MV-4-11 (cell line): ENCODE measurements at regions not wholly inside any gene's neighbourhood (a gene's known extent, or its start where the extent isn't known, plus 50 kb on each side); places are given as distances from the start of the nearest gene placed in this dataset.

Experiments
- DNase-seq: peaks from one replicate; lab custom pipeline; 2025; lab: John Stamatoyannopoulos, UW

DNA sequence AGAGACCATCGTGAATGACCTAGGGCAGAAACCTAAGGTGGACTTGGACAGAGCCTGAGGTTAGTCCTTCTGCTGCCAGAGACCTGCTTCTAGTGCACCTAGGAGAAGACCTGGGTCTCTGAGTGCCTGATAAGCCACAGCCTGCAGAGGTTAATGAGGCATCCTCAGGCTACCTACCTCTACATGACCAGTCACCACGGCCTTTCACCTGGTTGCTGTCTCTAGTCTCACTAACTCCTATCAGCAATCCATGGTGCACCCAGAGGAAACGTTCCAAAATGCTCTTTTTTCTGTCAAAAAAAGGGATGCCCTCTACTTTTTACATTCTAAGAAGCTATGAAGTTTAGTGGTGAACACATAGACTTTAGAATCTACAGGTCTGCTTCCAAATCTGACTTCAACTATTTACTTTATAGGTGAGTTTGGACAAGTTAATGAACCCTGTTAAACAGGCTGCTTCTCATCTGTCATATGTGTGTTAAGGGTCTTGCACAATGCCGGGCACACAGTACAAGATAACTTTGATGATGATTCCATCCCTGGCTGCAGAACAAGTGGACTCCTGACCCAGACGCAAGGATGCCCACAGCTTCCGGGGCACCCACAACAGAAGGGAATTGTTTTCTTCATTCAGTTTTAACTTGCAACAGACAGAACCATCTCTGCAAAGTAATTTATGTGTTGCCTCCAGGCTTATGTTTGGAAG, 469.9 kb upstream of the CDH5 start:
- DNase-seq = no peak

DNA sequence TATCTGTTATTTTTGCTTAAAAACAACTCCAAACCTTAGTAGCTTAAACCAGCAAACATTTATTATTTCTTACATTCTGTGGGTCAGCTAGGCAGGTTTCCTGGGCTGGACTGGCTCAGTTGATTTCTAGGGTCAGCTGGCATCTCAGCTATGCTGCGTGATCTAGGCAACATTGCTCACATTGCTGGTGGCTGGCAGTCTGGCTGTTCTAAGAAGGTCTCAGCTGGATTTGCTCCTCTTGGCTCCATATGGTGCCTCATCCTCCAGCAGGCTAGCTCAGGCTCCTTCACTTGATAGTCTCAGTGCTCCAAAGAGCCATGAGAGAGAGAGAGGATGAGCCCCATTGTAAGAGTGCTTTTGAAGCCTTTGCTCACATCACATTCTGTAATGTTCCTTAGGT, 470.6 kb upstream of the CDH5 start:
- no peak for DNase-seq

DNA sequence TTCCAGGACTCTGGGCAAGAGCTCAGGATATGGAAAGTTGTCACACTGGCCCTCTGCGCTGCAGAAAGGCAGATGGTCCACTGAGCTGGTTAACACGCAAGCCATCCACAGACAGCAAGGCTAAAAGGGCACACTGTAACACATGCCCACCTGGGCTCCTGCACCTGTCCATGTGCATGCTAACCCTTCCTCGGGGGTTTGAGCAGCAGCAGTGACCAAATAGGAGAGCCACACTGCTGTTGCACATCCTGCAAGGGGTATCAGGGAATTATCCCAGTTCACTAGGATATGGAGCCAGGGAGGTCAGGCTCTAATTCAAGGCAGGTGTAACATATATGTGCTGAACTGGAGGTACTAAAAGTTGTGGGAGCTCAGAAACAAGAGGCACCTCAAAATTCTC, 471.0 kb upstream of the CDH5 start:
- DNase-seq = no peak

DNA sequence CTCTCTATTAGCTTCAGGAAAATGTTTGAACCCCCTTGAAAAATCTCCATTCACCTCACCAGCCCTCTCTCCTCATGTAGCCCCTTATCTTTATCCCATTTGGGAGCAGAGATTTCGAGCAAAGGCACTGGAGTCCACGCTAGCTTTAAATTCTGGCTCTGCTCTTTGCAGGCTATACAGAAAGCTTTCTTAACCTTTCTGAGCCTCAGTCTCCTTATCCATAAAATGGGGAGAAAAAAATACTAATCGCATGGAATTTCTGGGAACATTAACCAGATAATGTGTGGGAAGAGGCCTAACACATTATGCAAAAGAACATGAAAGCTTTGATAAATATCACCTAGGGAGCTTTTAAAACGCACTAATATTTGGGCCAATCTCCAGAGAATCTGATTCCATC, 476.3 kb upstream of the CDH5 start:
- DNase-seq = no peak

DNA sequence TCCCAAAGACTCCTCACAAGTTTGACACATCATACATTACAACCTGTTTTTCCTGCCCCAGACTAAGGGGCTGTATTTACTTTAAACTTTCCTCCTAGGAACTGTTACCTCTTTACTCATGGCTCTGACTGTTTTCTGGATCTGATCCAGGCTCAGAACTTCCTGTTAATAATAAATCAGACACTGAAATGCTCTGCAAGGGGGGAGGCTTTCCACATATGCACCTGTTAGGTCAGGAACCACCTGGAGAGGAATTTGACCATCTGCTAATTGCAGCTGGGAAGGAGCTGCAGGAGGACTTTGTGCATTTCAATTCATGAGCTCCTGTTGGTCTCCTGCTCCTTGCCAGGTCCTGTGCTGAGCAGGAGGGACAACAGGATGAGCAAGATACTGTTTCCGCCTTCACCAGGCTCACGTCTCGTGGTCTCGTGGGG, 476.9 kb upstream of the CDH5 start:
- no peak for DNase-seq

DNA sequence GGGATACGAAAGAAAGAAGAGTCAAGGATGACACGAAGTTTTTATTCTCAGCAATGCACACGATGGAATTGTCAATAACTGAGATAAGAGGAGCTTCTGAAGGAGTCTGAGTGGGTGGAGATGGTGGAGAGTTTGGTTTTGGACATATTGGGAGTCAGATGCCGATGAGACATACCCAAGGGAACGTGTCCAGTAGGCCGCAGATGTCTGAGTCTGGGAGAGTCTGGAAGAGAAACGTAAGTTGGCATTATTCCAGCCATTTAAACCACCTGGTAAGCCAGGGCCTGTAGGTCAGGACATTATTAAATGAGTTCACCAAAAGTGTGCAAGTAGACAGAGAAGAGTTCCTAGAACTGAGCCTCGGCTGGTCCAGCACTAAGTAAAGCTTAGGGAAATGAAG, 478.3 kb upstream of the CDH5 start:
- no peak for DNase-seq

DNA sequence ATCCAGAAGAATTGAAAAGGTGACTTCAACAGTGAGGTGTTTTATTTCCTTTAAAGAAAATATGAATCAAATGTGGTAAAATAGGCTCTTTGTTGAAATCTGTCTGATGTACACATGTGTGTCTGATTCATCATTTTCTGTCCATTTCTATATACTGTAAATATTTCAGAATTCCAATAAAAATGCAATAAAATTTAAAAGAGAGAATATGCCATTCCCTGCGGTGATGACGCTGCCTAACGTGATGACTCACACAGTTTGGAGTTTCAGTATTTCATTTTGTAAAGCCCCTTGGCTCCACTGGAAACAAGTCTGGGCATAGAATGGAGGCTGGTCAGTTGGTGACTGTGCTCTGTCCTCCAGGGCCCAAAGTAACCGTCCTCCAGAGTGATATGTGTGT, 482.5 kb upstream of the CDH5 start:
- no peak for DNase-seq

DNA sequence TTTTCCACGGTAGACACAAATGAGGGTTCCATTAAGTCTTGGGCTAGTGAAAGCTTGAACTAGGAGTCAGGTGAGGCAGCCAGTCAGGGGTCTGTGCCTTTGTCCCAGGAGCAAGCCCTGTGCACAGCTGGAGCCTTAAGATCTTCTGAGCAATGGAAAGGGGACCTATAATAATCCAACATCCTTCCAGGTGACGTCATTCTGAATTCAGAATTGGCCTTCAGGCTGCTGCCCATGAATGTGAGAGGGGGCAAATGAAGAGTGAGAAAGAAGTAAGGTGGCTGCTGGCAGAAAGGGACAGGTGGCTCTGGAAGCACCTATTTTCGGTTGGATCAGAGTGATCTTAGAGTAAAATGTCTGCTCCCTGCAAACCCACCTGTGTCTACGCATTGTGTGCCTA, 488.1 kb upstream of the CDH5 start:
- DNase-seq = no peak

DNA sequence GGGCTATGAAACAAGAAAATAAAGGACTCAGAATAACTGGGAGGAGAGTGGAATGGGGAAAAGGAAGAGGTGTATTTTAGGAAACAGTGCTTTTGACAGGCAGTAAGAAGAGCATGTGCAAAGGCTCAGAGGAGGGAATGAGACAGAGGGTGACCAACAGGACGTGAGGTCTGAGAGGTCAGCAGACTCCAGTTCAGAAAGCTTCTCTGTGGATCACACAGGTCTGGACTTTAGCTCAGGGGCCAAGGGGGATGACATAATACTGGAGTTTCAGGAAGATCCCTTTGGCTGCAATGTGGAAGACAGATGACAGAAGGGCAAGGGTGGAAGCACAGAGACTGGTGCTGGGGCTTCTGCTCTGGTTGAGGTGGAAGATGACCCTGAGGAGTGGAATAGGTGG, 489.9 kb upstream of the CDH5 start:
- DNase-seq = no peak

DNA sequence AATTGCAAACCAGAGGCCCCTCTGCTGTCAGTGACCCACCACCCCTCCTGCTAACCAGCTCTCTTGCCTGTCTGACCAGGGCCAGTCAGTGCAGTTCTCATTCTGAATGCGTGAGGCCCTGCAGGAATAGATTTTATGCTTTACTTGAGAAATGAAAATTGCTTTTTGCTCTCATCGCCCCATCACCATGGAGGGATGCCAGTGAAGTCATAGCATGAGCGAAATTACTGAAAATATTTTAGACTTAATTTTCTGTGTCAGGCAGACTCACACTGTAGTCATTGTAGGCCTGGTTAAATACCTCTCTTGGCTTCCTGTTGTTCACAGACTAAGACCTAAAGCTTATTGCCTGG, 490.5 kb upstream of the CDH5 start:
- no peak for DNase-seq

DNA sequence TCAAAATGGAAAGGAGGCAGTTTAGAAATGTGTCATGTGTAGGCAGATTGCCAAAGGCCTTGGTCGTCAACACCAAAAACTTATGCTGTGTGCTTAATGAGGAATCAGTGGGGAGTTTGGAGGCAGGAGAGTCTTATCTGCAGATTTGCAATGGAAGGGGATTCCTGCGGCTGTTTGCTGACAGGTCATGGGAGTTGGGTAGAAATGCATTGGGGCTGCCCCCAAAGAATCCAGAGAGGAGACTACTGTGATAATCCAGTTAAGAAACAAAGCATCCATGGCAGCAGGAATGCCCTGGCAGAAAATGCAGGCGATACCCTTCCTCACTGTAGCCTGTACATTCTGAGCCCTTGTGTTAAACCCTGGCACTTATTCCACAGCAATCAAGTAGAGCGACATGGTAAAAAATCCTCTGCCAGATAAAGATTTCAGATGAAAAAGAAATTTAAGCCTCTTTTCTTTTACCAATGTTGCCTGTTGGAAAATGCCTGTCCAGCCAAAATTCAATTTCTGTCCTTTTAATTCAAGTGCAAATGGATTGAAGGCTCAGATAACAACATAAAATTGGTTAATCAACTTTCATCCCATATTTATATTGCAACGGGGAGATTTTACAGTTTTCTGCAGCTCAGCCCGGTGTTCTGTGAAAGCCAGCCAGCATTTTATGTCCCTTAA, 491.0 kb upstream of the CDH5 start:
- DNase-seq = no peak

DNA sequence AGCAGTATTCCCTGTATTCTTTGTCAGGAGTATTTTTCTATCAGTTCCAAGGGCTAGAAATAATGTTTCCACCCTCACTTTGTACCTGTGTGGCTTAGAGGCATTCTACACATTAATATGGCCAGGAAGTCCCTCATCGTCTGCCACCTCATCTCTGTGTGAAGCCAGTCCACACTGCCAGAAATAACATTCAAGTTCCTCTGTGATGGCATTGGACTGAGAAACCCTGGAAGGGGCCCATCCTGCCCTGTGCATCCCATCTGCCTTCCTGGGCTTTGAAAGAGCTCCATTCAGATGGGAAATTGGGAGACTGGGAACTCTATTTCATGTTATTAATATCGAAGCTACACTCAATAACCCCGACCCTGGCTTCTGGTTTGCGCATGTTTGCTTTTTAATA, 497.2 kb upstream of the CDH5 start:
- no peak for DNase-seq

DNA sequence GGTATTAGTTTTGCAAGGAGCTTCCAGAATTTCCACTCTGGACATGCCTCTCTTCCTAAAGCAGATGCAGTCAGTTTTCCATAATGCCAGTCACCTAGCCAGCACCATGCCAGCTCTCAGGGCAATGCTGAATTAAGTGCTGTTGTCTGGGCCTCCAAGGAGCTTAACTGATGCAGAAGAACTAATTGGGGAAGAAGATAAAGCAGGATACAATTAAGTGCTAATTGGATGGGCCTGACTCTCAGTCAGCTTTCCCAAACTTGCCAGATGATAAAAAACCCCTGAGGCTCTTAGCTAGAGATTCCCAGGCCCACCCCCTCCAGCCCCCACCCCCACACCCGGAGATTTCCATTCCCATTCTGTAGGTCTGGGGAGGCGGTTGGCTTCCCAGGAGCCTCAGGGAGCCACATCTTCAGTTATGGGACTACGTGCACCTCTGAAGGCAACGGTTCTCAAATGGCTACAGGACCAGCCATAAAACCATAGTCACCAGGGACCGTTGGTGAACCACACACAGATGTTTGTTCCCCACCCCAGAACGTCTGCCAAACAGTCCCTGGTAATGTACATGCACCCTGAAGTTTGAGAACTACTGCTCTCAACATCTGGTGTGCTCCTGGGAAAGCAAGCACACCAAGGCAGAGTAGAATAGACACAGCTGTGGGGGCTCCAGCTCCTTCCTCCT, 499.1 kb upstream of the CDH5 start:
- DNase-seq = no peak

DNA sequence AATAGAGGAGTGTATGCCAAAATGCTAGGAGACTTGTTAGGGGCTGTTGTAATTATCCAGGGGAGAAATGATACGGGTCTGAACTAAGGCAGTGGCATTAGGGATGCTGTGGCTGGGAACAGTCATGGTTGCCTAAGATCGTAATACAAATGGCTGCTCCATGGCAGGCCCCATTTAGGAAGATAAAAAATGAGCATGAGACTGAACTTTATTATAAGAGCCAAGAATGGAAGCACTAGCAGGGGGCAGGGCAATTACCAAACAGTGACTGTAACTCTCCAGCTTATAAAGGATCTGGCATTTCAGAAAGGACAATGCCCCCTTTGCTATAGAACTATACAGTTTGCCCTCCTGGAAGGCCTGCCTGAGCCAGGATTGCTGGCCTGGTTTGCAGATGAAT, 503.3 kb upstream of the CDH5 start:
- no peak for DNase-seq

DNA sequence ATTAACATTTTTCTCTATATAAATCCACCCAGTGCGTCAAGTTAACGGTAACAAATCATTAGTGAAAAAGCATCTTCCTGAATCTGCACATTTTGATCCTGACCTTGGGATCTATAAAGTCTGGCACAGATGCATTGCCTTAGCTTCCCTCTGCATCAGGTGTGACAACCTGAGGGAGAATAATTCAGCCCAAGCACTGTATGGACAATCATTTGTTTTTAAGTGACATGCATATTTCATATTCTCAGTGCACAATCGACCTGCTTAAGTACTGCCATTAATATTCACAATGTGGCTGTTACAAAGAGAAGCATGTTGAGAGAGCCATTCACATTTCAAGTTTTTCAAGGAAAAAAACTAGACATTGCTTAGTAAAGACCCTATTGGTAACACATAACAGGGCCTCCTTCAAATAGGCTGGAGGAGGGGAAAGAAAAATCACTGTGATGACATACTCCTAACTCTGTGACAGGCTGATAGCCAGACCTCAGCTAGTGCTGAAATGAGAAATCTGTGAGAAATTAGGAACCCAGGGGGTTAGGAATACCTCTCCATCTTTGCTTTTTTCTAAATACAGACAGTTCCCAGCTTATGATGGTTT, 505.3 kb upstream of the CDH5 start:
- no peak for DNase-seq

DNA sequence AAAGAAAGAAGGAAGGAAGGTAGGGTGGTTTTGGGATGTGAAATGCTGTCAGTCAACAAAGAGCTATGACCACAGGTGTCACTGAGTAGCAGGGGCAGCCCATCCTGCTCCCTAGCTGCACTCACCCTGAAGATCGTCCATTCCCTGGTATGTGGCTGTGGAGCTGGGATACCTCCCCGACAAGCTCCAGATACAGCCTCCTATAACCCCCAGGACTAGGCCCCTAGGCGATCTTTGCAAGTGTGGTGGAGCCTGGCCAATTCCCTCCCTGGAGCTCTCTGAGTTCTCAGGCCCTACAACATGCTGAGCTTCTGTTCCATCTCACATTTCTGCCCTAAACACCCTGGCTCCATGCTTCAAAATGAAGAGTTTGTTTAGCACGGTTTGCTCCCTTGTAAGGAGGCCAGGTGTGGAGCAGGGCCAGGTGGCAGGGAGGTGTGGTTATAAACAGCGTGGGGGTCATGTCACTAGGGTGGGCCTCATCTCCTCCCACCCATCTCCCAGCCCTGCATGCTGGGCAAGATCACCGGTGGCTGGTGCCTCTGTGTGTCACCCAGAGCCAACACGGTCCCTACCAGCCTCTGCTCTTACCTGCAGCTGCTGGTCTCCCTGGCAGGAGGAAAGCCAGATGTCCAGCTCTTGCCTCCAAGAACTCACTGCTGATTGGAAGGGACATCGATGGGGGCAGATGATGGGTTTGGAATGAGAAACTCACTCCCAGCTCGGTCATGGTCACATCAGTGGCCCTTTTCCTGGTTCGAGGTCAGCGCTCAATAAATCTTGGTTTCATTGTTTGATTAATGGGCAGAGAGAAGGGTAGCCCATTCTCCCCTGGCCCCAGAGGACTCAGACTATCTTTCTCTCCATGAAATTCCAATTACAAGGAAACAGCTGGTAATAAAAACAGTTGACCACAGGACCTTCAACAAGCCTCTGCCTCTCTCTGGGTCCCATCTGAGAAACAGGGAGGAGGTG, 511.0 kb upstream of the CDH5 start:
- no peak for DNase-seq

DNA sequence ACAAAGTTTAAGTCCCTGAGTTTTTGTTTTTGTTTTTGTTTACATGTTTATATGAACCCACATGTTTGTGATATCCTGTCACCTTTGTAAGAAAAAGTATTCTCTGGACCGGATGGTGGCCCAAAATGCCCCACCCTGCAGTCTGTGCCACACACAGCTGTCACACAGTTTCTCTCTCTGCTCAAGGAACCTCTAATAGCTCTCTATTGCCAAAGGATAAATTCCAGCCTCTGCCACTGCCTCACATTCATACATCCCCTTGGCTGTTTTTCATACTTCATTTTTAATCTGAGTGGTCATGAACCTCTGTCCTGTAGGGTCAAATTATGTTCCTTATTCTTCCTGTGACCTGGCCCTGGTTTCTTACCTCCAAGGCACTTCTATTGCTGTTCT, 520.3 kb upstream of the CDH5 start:
- DNase-seq = no peak

DNA sequence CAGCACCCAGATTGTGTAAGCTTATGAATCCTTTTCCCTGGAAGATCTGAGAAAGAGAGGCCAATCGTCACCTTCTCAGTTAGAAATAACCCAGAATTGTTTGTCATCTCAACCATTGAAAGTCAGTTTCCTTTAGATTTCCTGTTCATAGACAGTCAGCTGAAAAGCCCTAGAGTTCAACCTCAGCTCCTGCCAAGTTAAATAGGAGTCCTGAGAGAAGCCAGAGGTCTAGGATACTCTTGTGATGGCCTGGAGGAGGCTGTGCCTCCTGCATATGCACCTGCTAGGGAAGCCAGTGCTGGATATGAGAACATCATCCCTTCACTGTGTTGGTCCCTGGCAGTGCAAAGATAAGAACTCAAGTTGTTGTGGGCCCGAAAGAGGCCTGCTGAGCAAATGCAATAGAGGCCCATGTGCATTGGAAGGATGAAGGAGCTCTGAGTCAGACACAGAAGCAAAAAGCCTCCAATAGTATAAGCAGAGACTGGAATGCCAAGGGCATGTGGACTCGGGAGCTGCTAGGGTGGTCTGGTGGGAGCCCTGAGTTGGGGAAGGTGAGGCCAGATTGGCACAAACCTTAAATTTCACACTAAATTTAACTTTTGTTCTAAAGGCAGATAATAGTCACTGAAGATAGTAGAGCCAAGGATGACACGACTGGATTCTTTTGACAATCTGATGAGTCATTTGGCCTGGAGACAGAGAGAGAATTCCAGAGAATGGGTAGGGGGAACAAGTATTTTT, 520.9 kb upstream of the CDH5 start:
- DNase-seq = no peak

DNA sequence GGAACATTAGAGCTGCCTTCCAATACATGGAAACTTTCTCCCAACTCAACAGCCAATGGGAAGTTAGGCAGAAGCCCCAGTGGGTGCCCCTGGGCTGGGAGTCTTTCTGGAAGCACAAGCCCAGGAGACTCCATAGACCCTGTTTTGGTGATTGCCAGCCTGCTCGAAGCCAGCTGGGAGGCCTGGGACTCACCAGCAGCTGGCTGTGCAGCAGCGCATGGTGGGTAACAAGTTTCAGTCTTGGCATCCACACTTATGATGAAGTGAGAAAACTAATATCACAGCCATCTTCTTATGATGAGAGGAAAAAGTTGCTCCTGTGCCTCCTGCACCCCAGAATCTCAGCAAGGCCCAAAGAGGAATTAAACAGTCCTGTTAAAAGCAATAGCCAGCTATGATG, 522.5 kb upstream of the CDH5 start:
- no peak for DNase-seq

DNA sequence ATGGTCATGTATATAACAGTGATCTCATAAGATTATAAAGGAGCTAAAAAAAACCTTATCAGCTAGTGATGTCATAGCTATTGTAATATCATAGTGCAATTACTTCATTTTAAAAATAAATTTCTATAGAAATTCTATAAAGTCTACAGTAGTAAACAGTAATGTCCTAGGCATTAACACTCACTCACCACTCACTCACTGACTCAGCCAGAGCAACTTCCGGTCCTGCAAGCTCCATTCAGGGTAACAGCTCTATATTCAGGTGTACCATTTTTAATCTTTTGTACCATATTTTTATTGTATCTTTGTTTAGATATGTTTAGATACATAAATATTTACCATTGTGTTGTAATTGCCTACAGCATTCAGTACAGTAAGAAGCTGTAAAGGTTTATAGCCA, 524.4 kb upstream of the CDH5 start:
- no peak for DNase-seq

DNA sequence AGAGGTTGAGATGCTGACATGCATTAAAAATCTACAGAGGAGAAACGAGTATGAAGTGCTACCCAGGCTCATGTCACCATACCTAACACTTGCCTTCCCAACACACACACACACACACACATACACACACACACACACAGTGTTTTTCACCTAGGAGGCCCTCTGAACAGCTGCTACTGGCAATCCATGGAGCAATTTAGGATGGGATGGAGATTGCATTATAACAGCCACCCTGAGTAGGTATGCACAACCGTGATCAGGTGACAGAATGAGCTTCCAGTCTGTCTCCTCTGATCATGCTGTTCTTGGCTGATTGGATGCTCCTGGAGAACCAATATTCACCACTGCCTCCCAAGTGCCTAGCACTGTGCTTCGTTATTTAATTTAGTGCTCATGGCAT, 528.5 kb upstream of the CDH5 start:
- DNase-seq = no peak
